ENCODE measurements at regions not wholly inside any gene's neighbourhood (a gene's known extent, or its start where the extent isn't known, plus 50 kb on each side); places are given as distances from the start of the nearest gene placed in this dataset.

- Histone ChIP-seq H3K9me3 (ENCODE audit: low read length) (no peaks in the 10 kb centered on the region), H3K27ac (ENCODE audit: low read depth, low read length, poor library complexity, severe bottlenecking) (no peak overlapping the region), H3K9me2 (ENCODE audit: insufficient read depth, low read length) (no peaks in the 10 kb centered on the region), H3K79me2 (ENCODE audit: insufficient read depth, low read depth, low read length) (no peaks in the 10 kb centered on the region), H3K4me1 (ENCODE audit: insufficient read depth, low read length, poor library complexity, severe bottlenecking) (no peaks in the 10 kb centered on the region), H3K4me2 (ENCODE audit: low read length) (no peak overlapping the region), H3K4me3 (ENCODE audit: low read depth, low read length, poor library complexity, severe bottlenecking) (no peak overlapping the region), H2AFZ (ENCODE audit: low read length) (no peak overlapping the region), H3K36me3 (ENCODE audit: insufficient read depth, low read length) (no peaks in the 10 kb centered on the region), H4K20me1 (ENCODE audit: insufficient read depth, low read length) (no peaks in the 10 kb centered on the region)
- no peak for DNase-seq (ENCODE audit: low spot score)
- intact Hi-C loops (cut with micrococcal nuclease; ENCODE audit: unreplicated experiment) = no loop called here
- POLR2A ChIA-PET = no interaction called here
- TF ChIP-seq EZH2phosphoT487 (IDR thresholded peaks at IDR 0.05; ENCODE audit: borderline replicate concordance, low read depth, low read length) (no peak), CTCF (conservative IDR thresholded peaks at IDR 0.05; ENCODE audit: low read length) (no peak)
- no TSS peak for BruUV-seq (replicated peaks)
- CTCF ChIA-PET (ENCODE audit: unreplicated experiment) = no interaction called here
These were observed 217.0 kb upstream of the PKN2 start for GRCh38 chr1:88466899-88467580.

- H4K20me1 ChIP-seq (ENCODE audit: insufficient read depth, low read length) = no peaks in the 10 kb centered on the region
- no peaks in the 10 kb centered on the region for H3K9me2 ChIP-seq (ENCODE audit: insufficient read depth, low read length)
- no peak overlapping the region for H3K27ac ChIP-seq (ENCODE audit: low read depth, low read length, poor library complexity, severe bottlenecking)
- H3K4me1 ChIP-seq (ENCODE audit: insufficient read depth, low read length, poor library complexity, severe bottlenecking) = no peaks in the 10 kb centered on the region
- H3K4me2 ChIP-seq (ENCODE audit: low read length) = no peak overlapping the region
- ChIA-PET CTCF (ENCODE audit: unreplicated experiment) (no interaction called here), POLR2A (no interaction called here)
- no peaks in the 10 kb centered on the region for H3K36me3 ChIP-seq (ENCODE audit: insufficient read depth, low read length)
- H3K79me2 ChIP-seq (ENCODE audit: insufficient read depth, low read depth, low read length) = no peaks in the 10 kb centered on the region
- H3K4me3 ChIP-seq (ENCODE audit: low read depth, low read length, poor library complexity, severe bottlenecking) = no peak overlapping the region
- no peak for DNase-seq (ENCODE audit: low spot score)
- H2AFZ ChIP-seq (ENCODE audit: low read length) = no peak overlapping the region
- H3K9me3 ChIP-seq (ENCODE audit: low read length) = no peaks in the 10 kb centered on the region
- no TSS peak for BruUV-seq (replicated peaks)
- intact Hi-C loops (cut with micrococcal nuclease; ENCODE audit: unreplicated experiment) = no loop called here
- no peak for TF ChIP-seq EZH2phosphoT487 (IDR thresholded peaks at IDR 0.05; ENCODE audit: borderline replicate concordance, low read depth, low read length)
- TF ChIP-seq CTCF (conservative IDR thresholded peaks at IDR 0.05; ENCODE audit: low read length) = no peak
These were observed 211.8 kb upstream of the PKN2 start for GRCh38 chr1:88472298-88472697.

GRCh38 chr1:88472714-88473113, 211.4 kb upstream of the PKN2 start:
- no TSS peak for BruUV-seq (replicated peaks)
- no peak overlapping the region for H3K4me2 ChIP-seq (ENCODE audit: low read length)
- no peak for TF ChIP-seq EZH2phosphoT487 (IDR thresholded peaks at IDR 0.05; ENCODE audit: borderline replicate concordance, low read depth, low read length)
- TF ChIP-seq CTCF (conservative IDR thresholded peaks at IDR 0.05; ENCODE audit: low read length) = no peak
- no peak overlapping the region for H2AFZ ChIP-seq (ENCODE audit: low read length)
- intact Hi-C loops (cut with micrococcal nuclease; ENCODE audit: unreplicated experiment) = no loop called here
- no peak for DNase-seq (ENCODE audit: low spot score)
- ChIA-PET CTCF (ENCODE audit: unreplicated experiment) (no interaction called here), POLR2A (no interaction called here)
- no peaks in the 10 kb centered on the region for H3K9me2 ChIP-seq (ENCODE audit: insufficient read depth, low read length)
- H3K9me3 ChIP-seq (ENCODE audit: low read length) = no peaks in the 10 kb centered on the region
- H3K4me1 ChIP-seq (ENCODE audit: insufficient read depth, low read length, poor library complexity, severe bottlenecking) = no peaks in the 10 kb centered on the region
- H4K20me1 ChIP-seq (ENCODE audit: insufficient read depth, low read length) = no peaks in the 10 kb centered on the region
- H3K36me3 ChIP-seq (ENCODE audit: insufficient read depth, low read length) = no peaks in the 10 kb centered on the region
- H3K27ac ChIP-seq (ENCODE audit: low read depth, low read length, poor library complexity, severe bottlenecking) = no peak overlapping the region
- no peak overlapping the region for H3K4me3 ChIP-seq (ENCODE audit: low read depth, low read length, poor library complexity, severe bottlenecking)
- H3K79me2 ChIP-seq (ENCODE audit: insufficient read depth, low read depth, low read length) = no peaks in the 10 kb centered on the region

All from OCI-LY7 (cell line).